Activated CD8-positive, alpha-beta memory T cell treated with anti-CD3 and anti-CD28 coated beads for 1 hour (primary cell): ENCODE measurements at regions not wholly inside any gene's neighbourhood (a gene's known extent, or its start where the extent isn't known, plus 50 kb on each side); places are given as distances from the start of the nearest gene placed in this dataset.
A peak's percentile ranks its signal among the peaks of the same experiment; 100 is the strongest.

Experiments
- DNase-seq, 2 donors: peaks; one replicate each; pipeline ENCODE4 v3.0.0-alpha.2; 2020; ENCODE audit warnings: low read depth in 1 of 2; ENCODE audit errors: extremely low read depth in 1 of 2

GRCh38 chr2:191738003-191738402, 60.1 kb downstream of the NABP1 start:
- DNase-seq = no peak

- DNase-seq = no peak
Measured at GRCh38 chr2:191738667-191739066, 60.7 kb downstream of the NABP1 start.

- no peak for DNase-seq
Measured at GRCh38 chr2:191739194-191739593, 61.3 kb downstream of the NABP1 start.

- DNase-seq = peak in 1 of 2 donors; percentile 9
Measured at GRCh38 chr2:191740016-191740419, 62.1 kb downstream of the NABP1 start.

- no peak for DNase-seq
Measured at GRCh38 chr2:191740759-191741158, 62.8 kb downstream of the NABP1 start.

GRCh38 chr2:191746346-191747169, 68.6 kb downstream of the NABP1 start:
- DNase-seq = no peak

- DNase-seq = no peak
Measured at GRCh38 chr2:191747170-191747530, 69.2 kb downstream of the NABP1 start.

- DNase-seq = no peak
Measured at GRCh38 chr2:191748059-191748461, 70.1 kb downstream of the NABP1 start.

GRCh38 chr2:191748528-191749180, 70.7 kb downstream of the NABP1 start:
- no peak for DNase-seq

GRCh38 chr2:191749181-191749540, 71.2 kb downstream of the NABP1 start:
- DNase-seq = no peak

GRCh38 chr2:191754103-191754502, 76.2 kb downstream of the NABP1 start:
- DNase-seq = no peak

- no peak for DNase-seq
Measured at GRCh38 chr2:191756761-191757160, 78.8 kb downstream of the NABP1 start.

GRCh38 chr2:191757208-191757607, 79.3 kb downstream of the NABP1 start:
- DNase-seq = no peak

GRCh38 chr2:191758518-191759507, 80.9 kb downstream of the NABP1 start:
- DNase-seq = peak in 1 of 2 donors; percentile 32

GRCh38 chr2:191759680-191760079, 81.7 kb downstream of the NABP1 start:
- no peak for DNase-seq

GRCh38 chr2:191760655-191761262, 82.8 kb downstream of the NABP1 start:
- no peak for DNase-seq

GRCh38 chr2:191773136-191773535, 73.8 kb downstream of the CAVIN2 start:
- no peak for DNase-seq

GRCh38 chr2:191777351-191777750, 69.5 kb downstream of the CAVIN2 start:
- no peak for DNase-seq

GRCh38 chr2:191778041-191778440, 68.8 kb downstream of the CAVIN2 start:
- DNase-seq = no peak

- no peak for DNase-seq
Measured at GRCh38 chr2:191782351-191782750, 64.5 kb downstream of the CAVIN2 start.

- DNase-seq = no peak
Measured at GRCh38 chr2:191783416-191783815, 63.5 kb downstream of the CAVIN2 start.
